ENCODE measurements at regions not wholly inside any gene's neighbourhood (a gene's known extent, or its start where the extent isn't known, plus 50 kb on each side); places are given as distances from the start of the nearest gene placed in this dataset.

GRCh38 chr7:123292227-123292626 is 92.5 kb upstream of the SLC13A1 start:
- in situ Hi-C loops (cut with HindIII; ENCODE audit: low sequenced_read_pairs) = no loop called here
- no peak for DNase-seq (ENCODE audit: low read depth, low spot score)
- TF ChIP-seq CTCF (IDR thresholded peaks at IDR 0.05; ENCODE audit: low read depth, low read length) = no peak
- H3K4me3 ChIP-seq (ENCODE audit: low read depth, low read length) = no peak overlapping the region

DNA sequence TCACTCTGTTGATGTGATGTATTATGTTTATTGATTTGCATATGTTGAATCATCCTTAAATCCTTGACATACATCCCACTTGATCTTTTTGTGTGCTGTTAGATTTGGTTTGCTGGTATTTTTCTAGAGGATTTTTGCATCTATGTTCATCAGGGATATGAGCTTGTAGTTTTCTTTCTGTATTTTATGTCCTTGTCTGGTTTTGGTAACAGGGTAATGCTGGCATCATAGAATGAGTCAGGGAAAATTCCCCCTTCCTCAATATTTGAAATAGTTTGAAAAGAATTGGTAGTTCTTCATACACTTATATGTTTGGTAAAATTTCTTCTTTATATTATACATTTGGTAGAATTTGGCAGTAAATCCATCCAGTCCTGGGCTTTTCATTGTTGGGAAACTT is 89.4 kb upstream of the SLC13A1 start:
- no peak for TF ChIP-seq CTCF (IDR thresholded peaks at IDR 0.05; ENCODE audit: low read depth, low read length)
- no peak overlapping the region for H3K4me3 ChIP-seq (ENCODE audit: low read depth, low read length)
- in situ Hi-C loops (cut with HindIII; ENCODE audit: low sequenced_read_pairs) = no loop called here
- DNase-seq (ENCODE audit: low read depth, low spot score) = no peak

DNA sequence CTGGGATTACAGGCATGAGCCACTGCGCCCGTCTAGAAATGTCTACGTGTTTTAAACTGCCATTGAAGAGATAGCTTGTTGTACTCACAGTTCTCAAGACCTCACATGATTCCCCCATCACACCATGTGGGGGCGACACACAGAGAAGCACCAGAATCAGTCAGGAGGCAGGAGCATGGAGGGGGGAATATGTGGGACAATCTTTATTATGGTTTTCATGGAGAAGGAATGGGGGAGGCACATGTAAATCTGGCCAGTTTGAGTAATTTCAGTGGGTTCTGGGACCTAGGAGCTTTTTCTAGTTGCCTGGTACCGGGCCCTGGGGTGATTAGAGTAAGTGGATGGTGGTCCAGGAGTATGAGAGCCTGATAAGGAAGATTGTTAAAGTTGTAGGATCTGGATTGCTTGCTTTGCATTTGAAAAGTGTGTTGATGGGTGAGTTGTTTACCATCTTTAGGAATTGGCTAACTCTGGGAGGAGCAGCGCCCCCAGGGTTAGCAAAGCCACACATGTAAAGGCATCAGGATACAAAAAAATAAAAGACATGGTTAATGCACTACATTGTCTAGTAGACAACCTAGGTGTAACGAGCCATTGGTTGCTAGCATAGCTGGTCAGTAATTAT is 85.4 kb upstream of the SLC13A1 start:
- no peak for DNase-seq (ENCODE audit: low read depth, low spot score)
- no peak overlapping the region for H3K4me3 ChIP-seq (ENCODE audit: low read depth, low read length)
- in situ Hi-C loops (cut with HindIII; ENCODE audit: low sequenced_read_pairs) = no loop called here
- no peak for TF ChIP-seq CTCF (IDR thresholded peaks at IDR 0.05; ENCODE audit: low read depth, low read length)

GRCh38 chr7:123283373-123283772 is 83.6 kb upstream of the SLC13A1 start:
- DNase-seq (ENCODE audit: low read depth, low spot score) = no peak
- no peak overlapping the region for H3K4me3 ChIP-seq (ENCODE audit: low read depth, low read length)
- in situ Hi-C loops (cut with HindIII; ENCODE audit: low sequenced_read_pairs) = no loop called here
- no peak for TF ChIP-seq CTCF (IDR thresholded peaks at IDR 0.05; ENCODE audit: low read depth, low read length)

- TF ChIP-seq CTCF (IDR thresholded peaks at IDR 0.05; ENCODE audit: low read depth, low read length) = no peak
- H3K4me3 ChIP-seq (ENCODE audit: low read depth, low read length) = no peak overlapping the region
- in situ Hi-C loops (cut with HindIII; ENCODE audit: low sequenced_read_pairs) = no loop called here
- peak; percentile 33 for DNase-seq (ENCODE audit: low read depth, low spot score)
Observed at GRCh38 chr7:123282181-123282580, 82.4 kb upstream of the SLC13A1 start.

GRCh38 chr7:123279949-123280348 is 80.2 kb upstream of the SLC13A1 start:
- TF ChIP-seq CTCF (IDR thresholded peaks at IDR 0.05; ENCODE audit: low read depth, low read length) = no peak
- in situ Hi-C loops (cut with HindIII; ENCODE audit: low sequenced_read_pairs) = no loop called here
- H3K4me3 ChIP-seq (ENCODE audit: low read depth, low read length) = no peak overlapping the region
- no peak for DNase-seq (ENCODE audit: low read depth, low spot score)
